Left renal pelvis (tissue), 4 donors: ENCODE measurements at regions not wholly inside any gene's neighbourhood (a gene's known extent, or its start where the extent isn't known, plus 50 kb on each side); places are given as distances from the start of the nearest gene placed in this dataset.

Source experiments
- DNase-seq, 4 donors: peaks; one replicate each; pipeline ENCODE4 v3.0.0-alpha.2; 2013; ENCODE audit warnings: low read depth in 4 of 4, low spot score in 3 of 4

GRCh38 chr18:78510091-78510490, 469.5 kb upstream of the SALL3 start:
- DNase-seq = no peak

- DNase-seq = no peak
Measured at GRCh38 chr18:78510636-78511035, 469.0 kb upstream of the SALL3 start.

- DNase-seq = no peak
Measured at GRCh38 chr18:78511666-78512601, 467.7 kb upstream of the SALL3 start.

- no peak for DNase-seq
Measured at GRCh38 chr18:78514910-78515670, 464.5 kb upstream of the SALL3 start.

- DNase-seq = no peak
Measured at GRCh38 chr18:78517328-78517727, 462.3 kb upstream of the SALL3 start.

- DNase-seq = no peak
Measured at GRCh38 chr18:78517973-78518372, 461.6 kb upstream of the SALL3 start.

- no peak for DNase-seq
Measured at GRCh38 chr18:78518805-78519204, 460.8 kb upstream of the SALL3 start.

- DNase-seq = no peak
Measured at GRCh38 chr18:78519394-78520062, 460.1 kb upstream of the SALL3 start.

GRCh38 chr18:78521136-78521535, 458.5 kb upstream of the SALL3 start:
- no peak for DNase-seq

- DNase-seq = no peak
Measured at GRCh38 chr18:78521744-78522143, 457.9 kb upstream of the SALL3 start.

- DNase-seq = no peak
Measured at GRCh38 chr18:78522507-78522906, 457.1 kb upstream of the SALL3 start.

- DNase-seq = no peak
Measured at GRCh38 chr18:78523850-78524249, 455.8 kb upstream of the SALL3 start.

GRCh38 chr18:78525366-78526111, 454.1 kb upstream of the SALL3 start:
- no peak for DNase-seq

- DNase-seq = no peak
Measured at GRCh38 chr18:78526275-78526674, 453.3 kb upstream of the SALL3 start.

GRCh38 chr18:78526923-78527711, 452.5 kb upstream of the SALL3 start:
- DNase-seq = no peak

GRCh38 chr18:78527984-78528383, 451.6 kb upstream of the SALL3 start:
- no peak for DNase-seq

- no peak for DNase-seq
Measured at GRCh38 chr18:78528411-78529258, 451.0 kb upstream of the SALL3 start.

- DNase-seq = no peak
Measured at GRCh38 chr18:78531637-78532036, 448.0 kb upstream of the SALL3 start.
